Activated CD8-positive, alpha-beta T cell treated with anti-CD3 and anti-CD28 coated beads for 36 hours (primary cell): ENCODE measurements at regions not wholly inside any gene's neighbourhood (a gene's known extent, or its start where the extent isn't known, plus 50 kb on each side); places are given as distances from the start of the nearest gene placed in this dataset.

ENCODE experiments used
- ATAC-seq: fragments of 200-7000 bp; cut with Tn5 transposase; one replicate; pipeline ENCODE4 v1.10.0; 2021; ENCODE audit warnings: mild to moderate bottlenecking, moderate library complexity
- CTCF ChIA-PET: fragments of 350-600 bp; sonication (Branson Sonifier 250); formaldehyde crosslinking; loops from one replicate; lab custom pipeline; 2021; ENCODE audit warnings: antibody characterized with exemption; lab: Charles Lee
- POLR2A ChIA-PET: fragments of 350-600 bp; sonication (Branson Sonifier 250); formaldehyde crosslinking; loops from one replicate; lab custom pipeline; 2021; ENCODE audit warnings: antibody characterized with exemption; lab: Charles Lee
- DNase-seq: peaks from one replicate; pipeline ENCODE4 v3.0.0-alpha.2; 2020
- H3K27ac Mint-ChIP-seq: one replicate; pipeline ENCODE4 v1.8.0; 2021; ENCODE audit warnings: mild to moderate bottlenecking, mixed read lengths
- H3K27me3 Mint-ChIP-seq: one replicate; pipeline ENCODE4 v1.8.0; 2021; ENCODE audit warnings: mixed read lengths
- H3K36me3 Mint-ChIP-seq: one replicate; pipeline ENCODE4 v1.8.0; 2021; ENCODE audit warnings: low read depth, mixed read lengths
- H3K4me1 Mint-ChIP-seq: one replicate; pipeline ENCODE4 v1.8.0; 2021; ENCODE audit warnings: low read depth, mixed read lengths
- H3K4me3 Mint-ChIP-seq: one replicate; pipeline ENCODE4 v1.8.0; 2021; ENCODE audit warnings: mild to moderate bottlenecking, moderate library complexity, mixed read lengths
- H3K9me3 Mint-ChIP-seq: one replicate; pipeline ENCODE4 v1.8.0; 2021; ENCODE audit warnings: mixed read lengths
- CTCF ChIP-seq: fragments of 200-600 bp; IDR thresholded peaks from one replicate; pipeline ENCODE4 v1.8.0; 2022; ENCODE audit warnings: antibody characterized with exemption, mild to moderate bottlenecking
- intact Hi-C: fragments of 100-400 bp; cut with micrococcal nuclease; formaldehyde crosslinking; loops from one replicate; pipeline ENCODE4 v1.10.0; 2022

GRCh38 chr6:141580988-141581552 is 551.7 kb upstream of the GJE1 start:
- ChIA-PET POLR2A (no interaction called here), CTCF (interaction anchor here (0.8 kb wide), 1 partner anchor 152 kb away, joined by 3 read pairs; no protein-coding TSS in a partner anchor)
- no peak overlapping the region for H3K27ac Mint-ChIP-seq
- no peak for ATAC-seq
- H3K36me3 Mint-ChIP-seq: no peaks in the 10 kb centered on the region
- no peak for DNase-seq
- H3K4me3 Mint-ChIP-seq: no peak overlapping the region
- intact Hi-C loops: no loop called here
- peaks cover 2% of the 10 kb centered on the region for H3K27me3 Mint-ChIP-seq
- no peak for TF ChIP-seq CTCF
- H3K4me1 Mint-ChIP-seq: no peaks in the 10 kb centered on the region
- H3K9me3 Mint-ChIP-seq: no peaks in the 10 kb centered on the region

- CTCF ChIA-PET: no interaction called here
- H3K9me3 Mint-ChIP-seq: no peaks in the 10 kb centered on the region
- intact Hi-C loops: no loop called here
These were observed 552.6 kb upstream of the GJE1 start for GRCh38 chr6:141580131-141580530.

GRCh38 chr6:141576751-141577150 is 556.0 kb upstream of the GJE1 start:
- H3K9me3 Mint-ChIP-seq: no peaks in the 10 kb centered on the region
- H3K27me3 Mint-ChIP-seq: peaks cover 2% of the 10 kb centered on the region
- CTCF ChIA-PET: no interaction called here
- TF ChIP-seq CTCF: no peak
- no peak for ATAC-seq
- H3K27ac Mint-ChIP-seq: no peak overlapping the region
- intact Hi-C loops: no loop called here
- DNase-seq: no peak
- POLR2A ChIA-PET: no interaction called here
- no peaks in the 10 kb centered on the region for H3K4me1 Mint-ChIP-seq
- no peak overlapping the region for H3K4me3 Mint-ChIP-seq
- no peaks in the 10 kb centered on the region for H3K36me3 Mint-ChIP-seq

More at GRCh38 chr6:141580131-141580530, 552.6 kb upstream of the GJE1 start:
- no peak for ATAC-seq
- Mint-ChIP-seq H3K27me3 (peaks cover 2% of the 10 kb centered on the region), H3K4me3 (no peak overlapping the region), H3K4me1 (no peaks in the 10 kb centered on the region), H3K27ac (no peak overlapping the region), H3K36me3 (no peaks in the 10 kb centered on the region)
- DNase-seq: no peak
- POLR2A ChIA-PET: interaction anchor here (0.6 kb wide), 1 partner anchor 16 kb away, joined by 3 read pairs; no protein-coding TSS in a partner anchor
- TF ChIP-seq CTCF: no peak

GRCh38 chr6:141562851-141563763 is 569.6 kb upstream of the GJE1 start:
- no peaks in the 10 kb centered on the region for H3K36me3 Mint-ChIP-seq
- peak overlapping the region; percentile 91 for H3K27ac Mint-ChIP-seq
- ChIA-PET POLR2A (interaction anchor here (0.6 kb wide), 1 partner anchor 991 kb away, joined by 3 read pairs; no protein-coding TSS in a partner anchor), CTCF (interaction anchor here (0.9 to 1.0 kb wide), 2 partner anchors 256 to 281 kb away, joined by 3 to 4 read pairs; no protein-coding TSS in a partner anchor)
- peaks cover 2% of the 10 kb centered on the region for H3K27me3 Mint-ChIP-seq
- H3K9me3 Mint-ChIP-seq: no peaks in the 10 kb centered on the region
- ATAC-seq (peak; percentile 91), DNase-seq (peak; percentile 64)
- intact Hi-C loops: loop anchor here (5.0 kb wide), 1 partner anchor 256 kb away; no protein-coding TSS in a partner anchor
- H3K4me1 Mint-ChIP-seq: peaks cover 18% of the 10 kb centered on the region
- H3K4me3 Mint-ChIP-seq: peak overlapping the region; percentile 61
- peak; percentile 93 for TF ChIP-seq CTCF
